ENCODE measurements at regions not wholly inside any gene's neighbourhood (a gene's known extent, or its start where the extent isn't known, plus 50 kb on each side); places are given as distances from the start of the nearest gene placed in this dataset.

DNA sequence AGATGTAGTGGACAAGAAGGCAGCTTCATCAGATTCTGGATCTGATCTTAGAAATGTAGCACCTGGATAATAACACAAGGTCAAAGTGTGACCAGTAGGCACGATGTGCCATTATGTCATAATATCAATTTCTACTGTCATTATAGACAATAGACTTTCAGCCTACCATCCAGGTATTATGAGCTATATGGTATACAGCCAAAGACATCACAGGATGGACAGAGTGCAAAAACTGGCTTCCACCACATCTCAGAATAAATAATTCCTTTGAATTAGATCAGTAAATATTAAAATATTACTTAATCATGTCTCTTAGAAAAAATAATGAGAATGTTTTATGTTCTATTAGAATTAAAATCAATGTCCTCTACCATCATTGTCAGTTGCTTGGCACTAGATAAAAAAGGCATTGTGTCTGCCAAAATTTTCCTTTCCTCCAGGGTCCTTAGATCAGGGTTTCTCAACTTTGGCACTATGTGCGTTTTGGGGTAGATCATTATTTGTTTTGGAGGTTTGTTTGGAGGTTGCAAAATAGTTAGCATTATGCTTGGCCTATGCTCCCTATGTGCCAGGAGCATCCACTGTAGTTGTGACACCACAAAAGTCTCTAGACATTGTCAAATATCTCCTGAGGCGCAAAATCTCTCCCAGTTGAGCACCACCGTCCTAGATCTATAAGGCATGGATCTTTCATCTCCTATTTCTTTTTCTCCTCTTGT lies 86.7 kb upstream of the NRIP1 start:
- no peak for DNase-seq

GRCh38 chr21:15152591-15152990 lies 87.8 kb upstream of the NRIP1 start:
- no peak for DNase-seq

DNA sequence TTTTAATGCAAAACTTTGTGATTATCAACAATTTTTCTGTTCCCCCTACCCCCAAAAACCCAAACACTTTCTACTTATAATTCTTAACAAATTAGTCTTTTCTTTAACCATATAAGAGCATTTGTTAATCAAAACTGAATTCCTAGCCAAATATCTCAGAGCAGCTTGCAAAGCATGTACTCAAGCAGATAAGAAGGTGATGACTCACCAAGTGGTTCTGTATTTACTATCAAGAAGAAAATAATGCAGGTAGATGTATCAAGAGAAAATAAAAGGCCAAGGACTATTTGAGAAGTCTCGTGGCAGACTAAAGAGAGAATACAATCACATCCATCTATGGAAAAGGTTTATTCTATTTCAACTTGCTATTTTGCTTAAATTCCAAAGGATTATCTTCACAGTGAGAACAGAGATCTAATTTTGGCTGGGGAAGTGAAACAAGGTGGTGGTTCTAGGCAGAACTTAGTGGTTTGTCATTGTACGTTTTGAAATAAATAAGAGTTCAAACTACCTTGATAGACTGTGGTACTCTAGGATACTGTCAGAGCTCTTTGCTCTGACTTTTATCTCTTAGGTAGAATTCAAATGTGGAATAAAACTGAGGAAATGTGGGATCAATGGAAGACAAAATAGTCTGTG lies 94.7 kb upstream of the NRIP1 start:
- DNase-seq, result peak; percentile 8 to 26

GRCh38 chr21:15160136-15160535 lies 95.3 kb upstream of the NRIP1 start:
- no peak for DNase-seq

- DNase-seq, result no peak
Observed at GRCh38 chr21:15162921-15163320, 98.1 kb upstream of the NRIP1 start.

GRCh38 chr21:15164273-15164672 lies 99.5 kb upstream of the NRIP1 start:
- no peak for DNase-seq

- DNase-seq, result no peak
Observed at GRCh38 chr21:15164678-15165303, 100.0 kb upstream of the NRIP1 start.

GRCh38 chr21:15170614-15171013 lies 105.8 kb upstream of the NRIP1 start:
- no peak for DNase-seq

GRCh38 chr21:15171546-15171945 lies 106.7 kb upstream of the NRIP1 start:
- no peak for DNase-seq

GRCh38 chr21:15172963-15173362 lies 108.2 kb upstream of the NRIP1 start:
- no peak for DNase-seq

- no peak for DNase-seq
Observed at GRCh38 chr21:15174923-15175322, 110.1 kb upstream of the NRIP1 start.

GRCh38 chr21:15182731-15183130 lies 117.9 kb upstream of the NRIP1 start:
- DNase-seq, result no peak

DNA sequence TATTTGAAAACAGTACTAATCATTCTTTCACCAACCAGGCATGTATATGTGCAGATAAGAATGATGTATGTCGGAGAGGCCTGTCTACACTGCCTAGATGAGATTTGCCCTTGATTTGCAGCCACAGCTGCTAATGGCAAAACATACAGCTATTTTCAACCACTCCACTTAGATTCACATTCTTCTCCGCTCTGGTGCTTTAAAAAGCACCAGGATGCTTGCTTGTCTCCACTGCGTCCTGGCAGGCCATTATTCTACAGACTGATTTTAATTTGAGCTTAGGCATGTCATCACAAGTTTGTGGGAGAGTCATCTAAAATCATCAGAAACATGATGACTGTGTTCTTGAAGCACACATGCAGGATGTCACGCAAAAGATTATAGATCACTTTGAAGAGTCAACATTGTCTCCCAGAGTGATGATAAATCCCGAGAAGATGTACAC lies 119.0 kb upstream of the NRIP1 start:
- no peak for DNase-seq

DNA sequence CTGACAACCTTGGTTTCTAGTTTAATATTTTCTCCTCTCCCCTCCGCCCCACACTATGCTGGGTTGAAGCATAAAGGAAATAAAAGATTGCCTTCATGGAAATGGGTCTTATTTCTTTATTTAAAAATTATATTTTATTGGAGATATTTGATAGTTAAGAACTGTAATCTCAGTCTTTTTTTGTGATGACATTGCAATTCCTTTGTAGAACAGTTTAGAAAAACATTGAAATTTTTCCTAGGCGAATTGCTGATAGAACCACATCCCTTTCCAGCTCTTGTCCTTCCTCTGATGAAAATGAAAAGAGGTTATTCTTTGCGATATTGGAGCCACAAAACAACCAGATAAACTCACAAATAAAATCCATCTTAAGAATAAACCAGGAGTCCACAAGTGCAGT lies 125.6 kb upstream of the NRIP1 start:
- DNase-seq, result no peak

DNA sequence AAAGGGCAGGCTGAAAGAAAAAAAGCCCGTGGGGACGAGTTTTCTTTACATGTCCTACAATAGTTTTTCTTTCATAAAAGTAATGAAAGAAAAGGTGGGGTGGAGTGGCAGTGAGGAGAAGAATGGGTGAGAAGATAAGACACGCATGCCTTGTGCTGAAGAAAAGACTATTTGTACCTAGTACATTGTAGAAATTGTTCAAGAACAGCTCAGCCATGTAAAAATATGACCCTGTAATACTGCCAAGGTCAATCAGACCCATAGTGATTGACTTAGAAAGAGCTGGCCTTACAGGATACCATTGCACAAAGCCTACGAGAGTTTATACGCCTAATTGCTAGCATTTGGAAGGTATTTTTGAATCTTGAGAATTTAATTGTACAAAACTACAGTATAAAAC lies 126.0 kb upstream of the NRIP1 start:
- no peak for DNase-seq

GRCh38 chr21:15191342-15191741 lies 126.5 kb upstream of the NRIP1 start:
- DNase-seq, result no peak

DNA sequence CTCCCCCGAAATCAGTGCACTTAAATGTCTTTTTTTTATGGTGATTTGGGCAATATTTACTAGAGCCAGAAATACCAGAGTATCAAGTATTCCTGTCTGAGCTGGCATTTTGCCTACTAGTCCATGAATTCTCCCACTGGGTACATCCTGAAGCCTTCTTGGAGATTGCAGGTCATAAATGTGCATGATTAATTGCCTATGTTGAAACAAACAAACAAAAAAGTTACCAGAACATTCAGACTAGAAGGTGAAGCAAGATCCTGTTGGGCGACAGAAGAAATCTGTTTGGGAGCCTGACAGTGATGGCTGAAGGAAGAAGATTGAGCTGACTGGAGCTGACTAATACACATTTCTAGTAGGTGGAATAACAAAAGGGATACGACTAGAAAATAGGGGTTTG lies 127.4 kb upstream of the NRIP1 start:
- DNase-seq, result peak; percentile 15 to 51

GRCh38 chr21:15193937-15194336 lies 129.1 kb upstream of the NRIP1 start:
- DNase-seq, result no peak

DNA sequence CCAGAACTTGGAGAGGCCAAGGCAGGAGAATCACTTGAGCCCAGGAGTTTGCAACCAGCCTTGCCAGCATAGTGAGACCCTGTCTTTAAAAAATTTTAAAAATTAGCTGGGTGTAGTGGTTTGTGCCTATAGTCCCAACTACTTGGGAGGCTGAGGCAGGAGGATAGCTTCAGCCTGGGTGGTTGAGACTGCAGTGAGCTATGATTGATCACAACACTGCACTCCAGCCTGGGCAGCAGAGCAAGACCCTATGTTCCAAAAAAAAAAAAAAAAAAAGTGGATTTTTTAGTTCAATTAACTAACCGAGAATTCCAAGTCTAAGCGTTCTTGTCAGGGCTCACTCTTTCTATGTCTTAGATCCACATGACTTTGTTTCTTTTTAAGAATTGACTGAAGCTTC lies 130.3 kb upstream of the NRIP1 start:
- DNase-seq, result no peak

- DNase-seq, result no peak
Observed at GRCh38 chr21:15195768-15196167, 131.0 kb upstream of the NRIP1 start.

DNA sequence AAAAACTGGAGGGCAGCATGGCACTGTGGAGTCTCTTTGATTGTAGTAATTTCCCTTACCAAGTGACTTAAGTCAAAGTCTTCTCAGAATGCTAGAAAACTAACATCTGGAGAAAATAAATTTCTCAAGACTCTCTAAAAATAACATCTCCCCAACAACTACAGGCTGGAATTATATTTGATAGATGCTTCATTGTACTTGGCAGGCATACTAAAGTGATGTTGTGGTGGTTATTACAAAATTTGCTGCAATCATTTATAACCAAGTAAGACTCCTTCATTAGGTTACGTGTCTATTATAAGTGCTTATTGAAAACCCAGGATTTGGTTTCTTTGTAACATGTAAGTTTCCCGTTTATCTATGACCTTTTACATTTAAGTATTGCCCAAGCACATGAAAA lies 132.9 kb upstream of the NRIP1 start:
- DNase-seq, result no peak

GRCh38 chr21:15199414-15200383 lies 134.9 kb upstream of the NRIP1 start:
- DNase-seq, result peak; percentile 15 to 32

- DNase-seq, result no peak
Observed at GRCh38 chr21:15203740-15204139, 138.9 kb upstream of the NRIP1 start.
